Natural killer cell (primary cell): ENCODE measurements at regions not wholly inside any gene's neighbourhood (a gene's known extent, or its start where the extent isn't known, plus 50 kb on each side); places are given as distances from the start of the nearest gene placed in this dataset.
A peak's percentile ranks its signal among the peaks of the same experiment; 100 is the strongest.

ENCODE experiments used
- ATAC-seq, 3 donors: fragments of 150-1000 bp in 2 of 3; fragments of 200-7000 bp in 1 of 3; cut with Tn5 transposase; 1 replicate in 1 of 3; 2 replicates in 2 of 3; pipeline ENCODE4 v1.10.0; 2021; ENCODE audit warnings: mild to moderate bottlenecking in 2 of 3, moderate library complexity in 2 of 3
- DNase-seq, 2 donors: peaks; one replicate each; pipeline versions ENCODE4 v3.0.0 to v3.0.0-alpha.2; 2013 to 2021; ENCODE audit warnings: mixed read lengths in 1 of 2
- H3K27ac ChIP-seq: one replicate; pipeline ENCODE4 v1.5.1; 2013; ENCODE audit warnings: mild to moderate bottlenecking, low read length
- H3K27me3 ChIP-seq: one replicate; pipeline ENCODE4 v1.6.1; 2013; ENCODE audit warnings: low read length; ENCODE audit not compliant: control insufficient read depth, insufficient read depth
- H3K36me3 ChIP-seq: one replicate; pipeline ENCODE4 v1.6.1; 2013; ENCODE audit warnings: low read length; ENCODE audit not compliant: control insufficient read depth, insufficient read depth
- H3K4me1 ChIP-seq: one replicate; pipeline ENCODE4 v1.6.1; 2013; ENCODE audit warnings: low read length; ENCODE audit not compliant: control insufficient read depth, insufficient read depth
- H3K4me3 ChIP-seq: one replicate; pipeline ENCODE4 v1.5.1; 2013; ENCODE audit warnings: low read length
- H3K9me3 ChIP-seq: one replicate; pipeline ENCODE4 v1.6.1; 2013; ENCODE audit warnings: low read length; ENCODE audit not compliant: control insufficient read depth, insufficient read depth
- H3K27ac Mint-ChIP-seq, 2 donors: one replicate each; pipeline ENCODE4 v1.8.0; 2022; ENCODE audit warnings: mild to moderate bottlenecking in 2 of 2, mixed read lengths in 2 of 2, moderate library complexity in 1 of 2
- H3K27me3 Mint-ChIP-seq, 2 donors: one replicate each; pipeline ENCODE4 v1.8.0; 2022; ENCODE audit warnings: low read depth in 2 of 2, mixed read lengths in 2 of 2
- H3K36me3 Mint-ChIP-seq: one replicate; pipeline ENCODE4 v1.8.0; 2022; ENCODE audit warnings: mixed read lengths
- H3K4me1 Mint-ChIP-seq, 2 donors: one replicate each; pipeline ENCODE4 v1.8.0; 2022; ENCODE audit warnings: mixed read lengths in 2 of 2
- H3K4me3 Mint-ChIP-seq: one replicate; pipeline ENCODE4 v1.8.0; 2022; ENCODE audit warnings: mild to moderate bottlenecking, moderate library complexity, mixed read lengths
- H3K9me3 Mint-ChIP-seq, 2 donors: one replicate each; pipeline ENCODE4 v1.8.0; 2022; ENCODE audit warnings: mixed read lengths in 2 of 2
- WGBS: methylation state at CpG from one replicate; pipeline ENCODE4 v1.1.7; 2013; ENCODE audit warnings: missing lambda C conversion rate; ENCODE audit not compliant: insufficient coverage; 5-methylcytosine and 5-hydroxymethylcytosine counted together
- intact Hi-C: fragments of 100-400 bp; cut with micrococcal nuclease; formaldehyde crosslinking; loops from one replicate; pipeline ENCODE4 v1.14.2; 2022
- TF ChIP-seq, protein P1 (sequence below): fragments of 200-600 bp; IDR thresholded peaks from one replicate; pipeline ENCODE4 v1.8.0; 2022; ENCODE audit warnings: antibody characterized with exemption

DNA sequence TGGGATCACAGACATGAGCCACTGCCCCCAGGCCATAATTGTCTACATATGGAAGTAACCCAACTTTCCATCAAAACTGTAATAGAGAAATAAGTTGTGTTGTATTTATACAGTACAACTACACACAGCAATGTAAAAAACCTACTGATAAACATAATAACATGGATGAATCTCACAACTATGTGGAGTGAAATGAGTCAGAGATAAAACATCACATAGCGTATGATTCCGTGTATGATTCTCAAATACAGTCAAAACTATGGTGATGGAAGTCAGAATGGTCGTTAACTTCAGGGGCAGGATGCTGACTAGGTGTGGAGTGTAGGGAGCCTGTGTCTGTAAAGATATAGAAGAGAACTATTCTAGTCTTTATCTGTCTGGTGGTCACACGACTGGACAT is 332.7 kb upstream of the SLCO3A1 start:
- DNase-seq: no peak
- 55% methylated on average over 3 of the region's 4 CpGs for WGBS
- H3K4me1 Mint-ChIP-seq: peaks cover 7 to 12% of the 10 kb centered on the region in 2 donors
- peaks cover 3 to 10% of the 10 kb centered on the region in 2 donors for H3K27me3 Mint-ChIP-seq
- H3K9me3 Mint-ChIP-seq: no peaks in the 10 kb centered on the region
- no peaks in the 10 kb centered on the region for H3K36me3 Mint-ChIP-seq
- no peak for ATAC-seq
- Histone ChIP-seq H3K4me3 (no peak overlapping the region), H3K9me3 (no peaks in the 10 kb centered on the region), H3K4me1 (peaks cover 4% of the 10 kb centered on the region), H3K36me3 (no peaks in the 10 kb centered on the region), H3K27me3 (peaks cover under 1% of the 10 kb centered on the region), H3K27ac (no peak overlapping the region)
- TF ChIP-seq, protein P1, sequence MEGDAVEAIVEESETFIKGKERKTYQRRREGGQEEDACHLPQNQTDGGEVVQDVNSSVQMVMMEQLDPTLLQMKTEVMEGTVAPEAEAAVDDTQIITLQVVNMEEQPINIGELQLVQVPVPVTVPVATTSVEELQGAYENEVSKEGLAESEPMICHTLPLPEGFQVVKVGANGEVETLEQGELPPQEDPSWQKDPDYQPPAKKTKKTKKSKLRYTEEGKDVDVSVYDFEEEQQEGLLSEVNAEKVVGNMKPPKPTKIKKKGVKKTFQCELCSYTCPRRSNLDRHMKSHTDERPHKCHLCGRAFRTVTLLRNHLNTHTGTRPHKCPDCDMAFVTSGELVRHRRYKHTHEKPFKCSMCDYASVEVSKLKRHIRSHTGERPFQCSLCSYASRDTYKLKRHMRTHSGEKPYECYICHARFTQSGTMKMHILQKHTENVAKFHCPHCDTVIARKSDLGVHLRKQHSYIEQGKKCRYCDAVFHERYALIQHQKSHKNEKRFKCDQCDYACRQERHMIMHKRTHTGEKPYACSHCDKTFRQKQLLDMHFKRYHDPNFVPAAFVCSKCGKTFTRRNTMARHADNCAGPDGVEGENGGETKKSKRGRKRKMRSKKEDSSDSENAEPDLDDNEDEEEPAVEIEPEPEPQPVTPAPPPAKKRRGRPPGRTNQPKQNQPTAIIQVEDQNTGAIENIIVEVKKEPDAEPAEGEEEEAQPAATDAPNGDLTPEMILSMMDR: no peak
- H3K27ac Mint-ChIP-seq: no peak overlapping the region
- H3K4me3 Mint-ChIP-seq: no peak overlapping the region
- intact Hi-C loops: no loop called here

DNA sequence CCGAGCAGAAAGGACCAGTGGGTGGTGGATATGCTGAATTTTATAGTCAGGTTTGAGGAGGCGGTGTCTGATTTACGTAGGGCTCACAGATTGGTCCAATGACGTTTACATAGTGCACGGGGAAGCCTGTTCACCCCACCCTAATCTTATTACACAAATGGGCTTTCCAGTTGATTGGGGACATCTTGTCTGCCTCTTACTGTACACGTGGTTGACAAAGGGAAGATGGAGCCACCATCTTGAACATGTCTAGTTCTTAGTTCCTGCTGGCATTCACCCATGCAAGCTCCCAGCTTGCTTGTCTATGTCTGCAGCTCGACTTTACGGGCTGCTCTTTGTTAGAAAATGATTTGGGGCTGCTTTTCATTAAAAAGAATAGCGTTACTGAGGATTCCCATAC is 332.0 kb upstream of the SLCO3A1 start:
- Mint-ChIP-seq H3K4me1 (peaks cover 7 to 12% of the 10 kb centered on the region in 2 donors), H3K9me3 (no peaks in the 10 kb centered on the region), H3K36me3 (no peaks in the 10 kb centered on the region), H3K4me3 (no peak overlapping the region), H3K27ac (no peak overlapping the region), H3K27me3 (peaks cover 10 to 12% of the 10 kb centered on the region in 2 donors)
- Histone ChIP-seq H3K27ac (no peak overlapping the region), H3K4me1 (peaks cover 4% of the 10 kb centered on the region), H3K4me3 (no peak overlapping the region), H3K27me3 (peaks cover 2% of the 10 kb centered on the region), H3K9me3 (no peaks in the 10 kb centered on the region), H3K36me3 (no peaks in the 10 kb centered on the region)
- ATAC-seq: no peak
- intact Hi-C loops: no loop called here
- 82% methylated on average over 9 of the region's 9 CpGs for WGBS
- DNase-seq: no peak
- TF ChIP-seq, protein P1: no peak

DNA sequence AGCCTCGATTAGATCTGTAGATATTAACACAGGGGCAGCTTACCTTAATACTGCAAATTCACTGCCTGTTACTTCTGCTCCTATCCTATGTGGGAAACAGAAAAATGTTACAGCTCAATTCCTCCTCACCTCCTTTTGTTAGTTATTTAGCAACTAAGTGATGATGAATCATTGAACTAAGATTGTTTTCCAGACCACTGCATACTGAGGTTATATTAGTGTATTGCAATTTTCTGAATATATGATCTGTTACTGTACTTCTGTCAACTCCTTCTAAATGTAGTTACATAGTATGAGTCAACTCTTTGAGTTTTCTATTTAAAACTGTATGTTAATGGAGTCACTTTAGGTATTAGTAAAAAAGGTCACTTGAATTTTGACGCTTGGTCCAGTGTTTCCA is 331.5 kb upstream of the SLCO3A1 start:
- ATAC-seq (no peak), DNase-seq (no peak)
- peaks cover 4% of the 10 kb centered on the region for H3K4me1 ChIP-seq
- H3K4me1 Mint-ChIP-seq: peaks cover 7 to 12% of the 10 kb centered on the region in 2 donors
- no peak overlapping the region for H3K27ac ChIP-seq
- no peaks in the 10 kb centered on the region for H3K9me3 ChIP-seq
- H3K27me3 Mint-ChIP-seq: peaks cover 12 to 14% of the 10 kb centered on the region in 2 donors
- TF ChIP-seq, protein P1: no peak
- no peak overlapping the region for H3K4me3 Mint-ChIP-seq
- 74% methylated on average over 2 of the region's 2 CpGs for WGBS
- no peak overlapping the region for H3K4me3 ChIP-seq
- no peaks in the 10 kb centered on the region for H3K36me3 ChIP-seq
- intact Hi-C loops: loop anchor here (1.0 kb wide), 1 partner anchor 219 kb away; no protein-coding TSS in a partner anchor
- no peaks in the 10 kb centered on the region for H3K9me3 Mint-ChIP-seq
- peaks cover 2% of the 10 kb centered on the region for H3K27me3 ChIP-seq
- H3K36me3 Mint-ChIP-seq: no peaks in the 10 kb centered on the region
- no peak overlapping the region for H3K27ac Mint-ChIP-seq

DNA sequence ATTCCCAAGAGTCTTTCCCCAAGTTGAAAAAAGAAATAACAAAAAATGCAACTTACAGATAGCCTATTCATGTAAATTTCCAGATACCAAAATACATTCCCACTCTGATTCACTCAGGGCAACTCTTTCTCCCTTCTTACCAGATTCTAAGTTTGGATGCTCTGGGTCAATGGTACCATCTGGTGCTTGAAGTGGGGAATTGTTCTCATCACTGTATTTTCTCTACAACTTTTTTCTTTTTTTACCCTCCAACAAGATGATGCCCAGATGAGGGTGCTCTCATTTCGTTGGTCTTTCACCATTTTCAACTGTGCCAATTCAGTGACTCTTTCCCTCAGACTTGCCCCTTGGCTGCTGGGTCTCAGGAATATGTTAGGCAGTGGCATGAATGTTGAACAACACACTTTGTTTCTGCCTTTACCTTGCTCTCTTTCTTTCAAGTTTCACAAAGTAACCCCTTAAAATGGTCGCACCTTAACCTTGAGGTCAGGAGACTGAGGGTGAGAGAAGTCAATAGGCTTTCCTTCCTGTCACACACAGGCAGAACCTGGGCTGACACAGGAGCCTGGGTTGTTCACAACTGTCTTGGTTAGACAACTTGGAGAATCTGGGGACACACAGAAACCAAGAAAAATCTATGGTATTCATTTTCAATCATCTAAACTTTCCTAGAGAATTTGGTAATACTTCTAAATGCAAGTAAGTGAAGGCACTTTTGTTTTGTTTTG is 330.7 kb upstream of the SLCO3A1 start:
- Histone ChIP-seq H3K27me3 (peaks cover 2% of the 10 kb centered on the region), H3K9me3 (no peaks in the 10 kb centered on the region), H3K27ac (no peak overlapping the region), H3K4me3 (no peak overlapping the region), H3K36me3 (no peaks in the 10 kb centered on the region), H3K4me1 (peaks cover 4% of the 10 kb centered on the region)
- DNase-seq (peak in 1 of 2 donors; percentile 69), ATAC-seq (peak; percentile 17 to 60 (median 38))
- intact Hi-C loops: loop anchor here (1.0 kb wide), 1 partner anchor 219 kb away; no protein-coding TSS in a partner anchor
- Mint-ChIP-seq H3K4me1 (peaks cover 6 to 7% of the 10 kb centered on the region in 2 donors), H3K27me3 (peaks cover 16 to 17% of the 10 kb centered on the region in 2 donors), H3K9me3 (no peaks in the 10 kb centered on the region), H3K4me3 (no peak overlapping the region), H3K36me3 (no peaks in the 10 kb centered on the region), H3K27ac (no peak overlapping the region)
- TF ChIP-seq, protein P1: peak; percentile 32
- WGBS: 27% methylated on average over 2 of the region's 2 CpGs
